Fibroblast of lung (primary cell): ENCODE measurements at regions not wholly inside any gene's neighbourhood (a gene's known extent, or its start where the extent isn't known, plus 50 kb on each side); places are given as distances from the start of the nearest gene placed in this dataset.

Experiments used
- DNase-seq, 2 donors: peaks; one replicate each; pipeline versions ENCODE4 v3.0.0 to v3.0.0-alpha.2; 2010; ENCODE audit warnings: low read depth in 2 of 2
- H2AFZ ChIP-seq: 2 replicates; pipeline ENCODE4 v1.5.1; 2012; ENCODE audit warnings: low read length, control low read depth, inconsistent platforms
- H3K27ac ChIP-seq: 2 replicates; pipeline ENCODE4 v1.5.1; 2011; ENCODE audit warnings: low read length, control low read depth; ENCODE audit not compliant: insufficient read depth
- H3K27me3 ChIP-seq: 2 replicates; pipeline ENCODE4 v1.5.1; 2011; ENCODE audit warnings: mild to moderate bottlenecking, low read length; ENCODE audit not compliant: control insufficient read depth, insufficient read depth
- H3K36me3 ChIP-seq: 2 replicates; pipeline ENCODE4 v1.5.1; 2011; ENCODE audit warnings: low read length; ENCODE audit not compliant: control insufficient read depth, insufficient read depth
- H3K4me1 ChIP-seq: 2 replicates; pipeline ENCODE4 v1.5.1; 2011; ENCODE audit warnings: low read length; ENCODE audit not compliant: control insufficient read depth, insufficient read depth; ENCODE audit errors: extremely low read depth
- H3K4me2 ChIP-seq: 2 replicates; pipeline ENCODE4 v1.5.1; 2011; ENCODE audit warnings: low read length, control low read depth; ENCODE audit not compliant: insufficient read depth; ENCODE audit errors: extremely low read depth
- H3K4me3 ChIP-seq, 4 experiments: fragments of 200-600 bp in 1 of 4; sonication (generic) in 1 of 4; replicated peaks in 1 of 4; 2 replicates each; pipeline ENCODE4 v1.5.1; 2011 to 2016; ENCODE audit warnings: low read length in 4 of 4, low read depth in 3 of 4, mild to moderate bottlenecking in 3 of 4, control low read depth in 2 of 4, inconsistent platforms in 1 of 4, mixed read lengths in 1 of 4; ENCODE audit not compliant: insufficient read depth in 1 of 4; ENCODE audit errors: control extremely low read depth in 1 of 4
- H3K79me2 ChIP-seq: 2 replicates; pipeline ENCODE4 v1.5.1; 2012; ENCODE audit warnings: mild to moderate bottlenecking, low read length, inconsistent platforms; ENCODE audit not compliant: control insufficient read depth, insufficient read depth
- H3K9ac ChIP-seq: 2 replicates; pipeline ENCODE4 v1.5.1; 2011; ENCODE audit warnings: mild to moderate bottlenecking, low read length, control low read depth; ENCODE audit not compliant: insufficient read depth
- H3K9me3 ChIP-seq: 2 replicates; pipeline ENCODE4 v1.5.1; 2012; ENCODE audit warnings: low read depth, low read length; ENCODE audit not compliant: control insufficient read depth, insufficient read depth
- H4K20me1 ChIP-seq: 2 replicates; pipeline ENCODE4 v1.5.1; 2011; ENCODE audit warnings: low read length; ENCODE audit not compliant: control insufficient read depth, insufficient read depth; ENCODE audit errors: extremely low read depth
- EZH2 ChIP-seq: IDR thresholded peaks from 2 replicates; pipeline ENCODE4 v1.5.1; 2012; ENCODE audit warnings: low read length, control low read depth, mild to moderate bottlenecking; ENCODE audit errors: missing control alignments
- TF ChIP-seq, protein P1 (sequence below), 2 donors: IDR thresholded peaks in 1 of 2; conservative IDR thresholded peaks in 1 of 2; 1 replicate in 1 of 2; 2 replicates in 1 of 2; pipeline ENCODE4 v1.5.1; 2011 to 2012; ENCODE audit warnings: low read length in 2 of 2, control low read depth in 1 of 2, inconsistent platforms in 1 of 2, low read depth in 1 of 2, mild to moderate bottlenecking in 1 of 2

DNA sequence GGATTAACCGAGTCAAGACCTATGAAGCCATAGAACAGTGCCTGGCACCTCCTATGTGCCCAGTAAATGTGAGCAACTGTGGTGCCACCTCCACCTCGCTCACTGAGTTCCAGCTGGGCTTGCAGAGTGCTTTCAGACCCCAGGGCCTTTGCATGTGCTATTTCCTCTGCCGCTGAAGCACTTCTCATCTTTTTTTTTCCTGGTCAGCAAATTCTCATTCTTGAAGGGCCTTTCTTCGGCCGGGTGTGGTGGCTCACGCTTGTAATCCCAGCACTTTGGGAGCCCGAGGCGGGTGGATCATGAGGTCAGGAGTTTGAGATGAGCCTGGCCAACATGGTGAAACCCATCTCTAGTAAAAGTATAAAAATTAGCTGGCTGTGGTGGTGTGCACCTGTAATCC, 76.5 kb downstream of the MSX1 start:
- H2AFZ ChIP-seq, result no peak overlapping the region
- no peak overlapping the region for H3K9ac ChIP-seq
- no peaks in the 10 kb centered on the region for H3K79me2 ChIP-seq

DNA sequence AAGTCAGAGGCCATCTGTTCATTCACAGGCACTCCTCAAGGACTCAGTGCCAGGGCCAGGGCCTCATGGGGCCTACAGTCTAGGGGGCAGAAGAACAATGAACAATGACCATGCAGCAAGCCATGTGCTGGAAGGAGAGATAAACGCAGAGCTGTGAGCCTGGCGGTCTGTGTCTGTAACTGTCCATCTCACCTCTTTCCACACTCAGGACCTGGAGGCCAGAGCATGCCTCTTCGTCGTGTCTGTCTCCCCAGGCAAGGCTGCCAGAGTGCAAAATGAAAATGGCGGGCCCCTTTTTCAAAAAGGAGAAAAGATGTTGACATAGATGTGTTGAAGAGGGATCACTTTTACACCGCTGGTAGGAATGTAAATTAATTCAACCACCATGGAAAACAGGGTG, 78.5 kb downstream of the MSX1 start:
- no peaks in the 10 kb centered on the region for H3K27me3 ChIP-seq
- no peak overlapping the region for H2AFZ ChIP-seq
- no peak overlapping the region for H3K4me3 ChIP-seq
- H3K4me2 ChIP-seq, result no peak overlapping the region
- no peaks in the 10 kb centered on the region for H3K4me1 ChIP-seq
- no peaks in the 10 kb centered on the region for H4K20me1 ChIP-seq
- H3K9me3 ChIP-seq, result no peaks in the 10 kb centered on the region
- no peaks in the 10 kb centered on the region for H3K36me3 ChIP-seq
- H3K27ac ChIP-seq, result no peak overlapping the region
- DNase-seq, result no peak
- TF ChIP-seq, protein P1, sequence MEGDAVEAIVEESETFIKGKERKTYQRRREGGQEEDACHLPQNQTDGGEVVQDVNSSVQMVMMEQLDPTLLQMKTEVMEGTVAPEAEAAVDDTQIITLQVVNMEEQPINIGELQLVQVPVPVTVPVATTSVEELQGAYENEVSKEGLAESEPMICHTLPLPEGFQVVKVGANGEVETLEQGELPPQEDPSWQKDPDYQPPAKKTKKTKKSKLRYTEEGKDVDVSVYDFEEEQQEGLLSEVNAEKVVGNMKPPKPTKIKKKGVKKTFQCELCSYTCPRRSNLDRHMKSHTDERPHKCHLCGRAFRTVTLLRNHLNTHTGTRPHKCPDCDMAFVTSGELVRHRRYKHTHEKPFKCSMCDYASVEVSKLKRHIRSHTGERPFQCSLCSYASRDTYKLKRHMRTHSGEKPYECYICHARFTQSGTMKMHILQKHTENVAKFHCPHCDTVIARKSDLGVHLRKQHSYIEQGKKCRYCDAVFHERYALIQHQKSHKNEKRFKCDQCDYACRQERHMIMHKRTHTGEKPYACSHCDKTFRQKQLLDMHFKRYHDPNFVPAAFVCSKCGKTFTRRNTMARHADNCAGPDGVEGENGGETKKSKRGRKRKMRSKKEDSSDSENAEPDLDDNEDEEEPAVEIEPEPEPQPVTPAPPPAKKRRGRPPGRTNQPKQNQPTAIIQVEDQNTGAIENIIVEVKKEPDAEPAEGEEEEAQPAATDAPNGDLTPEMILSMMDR (conservative IDR thresholded peaks at IDR 0.05 in 1 of 2, IDR thresholded peaks at IDR 0.05 in 1 of 2; ENCODE audit: low read depth in 1 of 2, low read length in 2 of 2), result no peak
- TF ChIP-seq EZH2, result no peak
- H3K9ac ChIP-seq, result no peak overlapping the region
- no peaks in the 10 kb centered on the region for H3K79me2 ChIP-seq

More for the DNA sequence above, 76.5 kb downstream of the MSX1 start:
- no peak overlapping the region for H3K4me3 ChIP-seq
- no peaks in the 10 kb centered on the region for H3K27me3 ChIP-seq
- no peaks in the 10 kb centered on the region for H3K4me1 ChIP-seq
- TF ChIP-seq, protein P1 (conservative IDR thresholded peaks at IDR 0.05 in 1 of 2, IDR thresholded peaks at IDR 0.05 in 1 of 2; ENCODE audit: low read depth in 1 of 2, low read length in 2 of 2), result no peak
- TF ChIP-seq EZH2, result no peak
- no peaks in the 10 kb centered on the region for H3K36me3 ChIP-seq
- no peak overlapping the region for H3K4me2 ChIP-seq
- H3K27ac ChIP-seq, result no peak overlapping the region
- DNase-seq, result no peak
- H4K20me1 ChIP-seq, result no peaks in the 10 kb centered on the region
- H3K9me3 ChIP-seq, result no peaks in the 10 kb centered on the region

DNA sequence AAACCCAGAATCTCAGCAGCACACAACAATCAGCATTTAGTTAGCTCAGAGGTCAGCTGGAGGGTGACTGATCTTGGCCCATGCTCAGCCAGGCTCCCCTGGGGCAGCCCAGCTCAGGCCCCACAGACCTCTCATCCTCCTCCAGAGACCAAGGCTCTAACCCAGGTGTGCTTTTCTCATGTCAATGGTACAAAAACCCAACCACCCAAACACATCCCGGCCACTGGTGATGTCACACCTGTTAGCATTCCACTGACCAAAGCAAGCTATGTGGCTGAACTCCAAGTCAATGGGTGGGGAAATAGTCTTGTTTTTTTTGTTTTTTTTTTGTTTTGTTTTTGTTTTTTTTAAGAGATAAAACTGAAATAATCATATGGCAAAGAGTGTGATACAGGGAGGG, 77.5 kb downstream of the CYTL1 start:
- no peak overlapping the region for H3K4me3 ChIP-seq
- H3K79me2 ChIP-seq, result no peaks in the 10 kb centered on the region
- no peak overlapping the region for H2AFZ ChIP-seq
- H3K9ac ChIP-seq, result no peak overlapping the region
- H3K4me2 ChIP-seq, result no peak overlapping the region
- H3K27ac ChIP-seq, result no peak overlapping the region
- no peaks in the 10 kb centered on the region for H3K4me1 ChIP-seq
- no peaks in the 10 kb centered on the region for H3K36me3 ChIP-seq
- no peaks in the 10 kb centered on the region for H4K20me1 ChIP-seq
- no peaks in the 10 kb centered on the region for H3K9me3 ChIP-seq
- TF ChIP-seq, protein P1 (conservative IDR thresholded peaks at IDR 0.05 in 1 of 2, IDR thresholded peaks at IDR 0.05 in 1 of 2; ENCODE audit: low read depth in 1 of 2, low read length in 2 of 2), result no peak
- no peak for TF ChIP-seq EZH2
- H3K27me3 ChIP-seq, result no peaks in the 10 kb centered on the region
- no peak for DNase-seq
